ENCODE measurements at regions not wholly inside any gene's neighbourhood (a gene's known extent, or its start where the extent isn't known, plus 50 kb on each side); places are given as distances from the start of the nearest gene placed in this dataset.
"Not testable (repeated sequence)": the region's sequence is repeated elsewhere in the genome, so short reads cannot be mapped to it uniquely, and the experiment has no call there.

GRCh38 chr21:32929633-32930038 lies 96.1 kb upstream of the OLIG2 start:
- H3K9me2 ChIP-seq (ENCODE audit: low read depth, low read length), result no peaks in the 10 kb centered on the region
- H3K9me3 ChIP-seq (ENCODE audit: low read length), result peaks cover 6% of the 10 kb centered on the region; the same call in 1 of the 2 replicates
- no peaks in the 10 kb centered on the region for H3K79me2 ChIP-seq (ENCODE audit: insufficient read depth, low read length)
- no peak overlapping the region for H3K9ac ChIP-seq (ENCODE audit: low read length)
- no peaks in the 10 kb centered on the region; the same call in 1 of the 2 replicates for H3K27me3 ChIP-seq (ENCODE audit: insufficient read depth, low read length)
- no peaks in the 10 kb centered on the region for H3F3A ChIP-seq (ENCODE audit: insufficient read depth, low read length)
- H3K4me1 ChIP-seq (ENCODE audit: insufficient read depth, low read length, severe bottlenecking), result peaks cover 7% of the 10 kb centered on the region
- no peaks in the 10 kb centered on the region for H3K36me3 ChIP-seq (ENCODE audit: insufficient read depth, low read length)
- no peak overlapping the region for H2AFZ ChIP-seq (ENCODE audit: low read length)
- TF ChIP-seq EZH2 (IDR thresholded peaks at IDR 0.05; ENCODE audit: borderline replicate concordance, low read length), result no peak
- no peak for TF ChIP-seq CTCF (IDR thresholded peaks at IDR 0.05; ENCODE audit: low read length)
- no peak overlapping the region for H3K4me3 ChIP-seq (ENCODE audit: low read depth, low read length, poor library complexity, severe bottlenecking)
- no peak overlapping the region for H3K4me2 ChIP-seq (ENCODE audit: low read length)
- H3K27ac ChIP-seq (ENCODE audit: low read depth, low read length, poor library complexity, severe bottlenecking), result no peak overlapping the region
- no peaks in the 10 kb centered on the region for H4K20me1 ChIP-seq (ENCODE audit: insufficient read depth, low read length)

GRCh38 chr21:32930673-32931072 lies 95.1 kb upstream of the OLIG2 start:
- Histone ChIP-seq H3K9me3 (ENCODE audit: low read length) (no peaks in the 10 kb centered on the region), H3K4me3 (ENCODE audit: low read depth, low read length, poor library complexity, severe bottlenecking) (no peak overlapping the region), H3K27me3 (ENCODE audit: insufficient read depth, low read length) (no peaks in the 10 kb centered on the region), H3K9me2 (ENCODE audit: low read depth, low read length) (no peaks in the 10 kb centered on the region), H3K4me1 (ENCODE audit: insufficient read depth, low read length, severe bottlenecking) (peaks cover 7% of the 10 kb centered on the region), H3K4me2 (ENCODE audit: low read length) (no peak overlapping the region), H3K36me3 (ENCODE audit: insufficient read depth, low read length) (no peaks in the 10 kb centered on the region), H3K9ac (ENCODE audit: low read length) (no peak overlapping the region), H2AFZ (ENCODE audit: low read length) (no peak overlapping the region), H4K20me1 (ENCODE audit: insufficient read depth, low read length) (no peaks in the 10 kb centered on the region), H3F3A (ENCODE audit: insufficient read depth, low read length) (no peaks in the 10 kb centered on the region), H3K79me2 (ENCODE audit: insufficient read depth, low read length) (no peaks in the 10 kb centered on the region), H3K27ac (ENCODE audit: low read depth, low read length, poor library complexity, severe bottlenecking) (no peak overlapping the region)
- TF ChIP-seq EZH2 (IDR thresholded peaks at IDR 0.05; ENCODE audit: borderline replicate concordance, low read length) (no peak), CTCF (IDR thresholded peaks at IDR 0.05; ENCODE audit: low read length) (no peak)

GRCh38 chr21:32934068-32934467 lies 91.7 kb upstream of the OLIG2 start:
- not testable (repeated sequence) for H3K4me2 ChIP-seq (ENCODE audit: low read length); H2AFZ ChIP-seq (ENCODE audit: low read length); H3K9ac ChIP-seq (ENCODE audit: low read length); H4K20me1 ChIP-seq (ENCODE audit: insufficient read depth, low read length); H3K27ac ChIP-seq (ENCODE audit: low read depth, low read length, poor library complexity, severe bottlenecking); H3K4me1 ChIP-seq (ENCODE audit: insufficient read depth, low read length, severe bottlenecking); H3K4me3 ChIP-seq (ENCODE audit: low read depth, low read length, poor library complexity, severe bottlenecking); H3K27me3 ChIP-seq (ENCODE audit: insufficient read depth, low read length); H3K9me3 ChIP-seq (ENCODE audit: low read length); H3K9me2 ChIP-seq (ENCODE audit: low read depth, low read length); H3K79me2 ChIP-seq (ENCODE audit: insufficient read depth, low read length); H3F3A ChIP-seq (ENCODE audit: insufficient read depth, low read length); H3K36me3 ChIP-seq (ENCODE audit: insufficient read depth, low read length)

GRCh38 chr21:32934829-32935228 lies 90.9 kb upstream of the OLIG2 start:
- H3K36me3 ChIP-seq (ENCODE audit: insufficient read depth, low read length), result no peaks in the 10 kb centered on the region
- H3K79me2 ChIP-seq (ENCODE audit: insufficient read depth, low read length), result no peaks in the 10 kb centered on the region
- peaks cover 7% of the 10 kb centered on the region for H3K4me1 ChIP-seq (ENCODE audit: insufficient read depth, low read length, severe bottlenecking)
- H2AFZ ChIP-seq (ENCODE audit: low read length), result no peak overlapping the region
- no peak for TF ChIP-seq EZH2 (IDR thresholded peaks at IDR 0.05; ENCODE audit: borderline replicate concordance, low read length)
- TF ChIP-seq CTCF (IDR thresholded peaks at IDR 0.05; ENCODE audit: low read length), result no peak
- no peaks in the 10 kb centered on the region for H4K20me1 ChIP-seq (ENCODE audit: insufficient read depth, low read length)
- no peak overlapping the region for H3K9ac ChIP-seq (ENCODE audit: low read length)
- H3K27ac ChIP-seq (ENCODE audit: low read depth, low read length, poor library complexity, severe bottlenecking), result no peak overlapping the region
- no peaks in the 10 kb centered on the region for H3K9me3 ChIP-seq (ENCODE audit: low read length)
- H3K4me2 ChIP-seq (ENCODE audit: low read length), result no peak overlapping the region
- H3F3A ChIP-seq (ENCODE audit: insufficient read depth, low read length), result no peaks in the 10 kb centered on the region
- H3K9me2 ChIP-seq (ENCODE audit: low read depth, low read length), result no peaks in the 10 kb centered on the region
- no peaks in the 10 kb centered on the region for H3K27me3 ChIP-seq (ENCODE audit: insufficient read depth, low read length)
- no peak overlapping the region for H3K4me3 ChIP-seq (ENCODE audit: low read depth, low read length, poor library complexity, severe bottlenecking)

Data from OCI-LY1 (cell line).